ENCODE measurements at regions not wholly inside any gene's neighbourhood (a gene's known extent, or its start where the extent isn't known, plus 50 kb on each side); places are given as distances from the start of the nearest gene placed in this dataset.

GRCh38 chr7:50145226-50145625, 52.2 kb upstream of the ZPBP start:
- no peak overlapping the region for H3K4me3 ChIP-seq (ENCODE audit: low read depth, low read length)
- DNase-seq (ENCODE audit: low read depth): no peak
- TF ChIP-seq CTCF (IDR thresholded peaks at IDR 0.05; ENCODE audit: insufficient read depth, low read depth, low read length): no peak

Data from fibroblast of villous mesenchyme (primary cell).